ENCODE measurements at regions not wholly inside any gene's neighbourhood (a gene's known extent, or its start where the extent isn't known, plus 50 kb on each side); places are given as distances from the start of the nearest gene placed in this dataset.

DNA sequence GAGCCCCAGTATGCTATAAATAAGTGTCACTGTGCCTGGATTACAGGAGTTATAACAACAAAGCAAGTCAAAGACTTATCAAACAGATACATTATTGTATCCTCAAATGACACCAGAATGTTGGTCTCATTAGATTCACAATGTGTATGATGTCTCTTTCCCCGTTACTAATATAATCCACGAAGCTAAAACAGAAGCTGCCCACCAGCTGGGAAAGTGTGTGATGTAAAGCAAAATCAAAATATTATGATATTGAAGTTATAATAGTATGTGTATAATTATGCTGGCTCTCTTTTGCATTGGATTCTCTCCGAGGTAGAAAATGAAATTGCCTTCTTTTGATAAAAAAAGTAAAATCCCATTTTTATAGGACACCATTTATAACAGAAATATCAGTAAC is 127.3 kb upstream of the MAN2A1 start:
- TF ChIP-seq CTCF (conservative IDR thresholded peaks at IDR 0.05; ENCODE audit: low read depth, low read length) (no peak), EZH2 (IDR thresholded peaks at IDR 0.05; ENCODE audit: borderline replicate concordance, low read depth, low read length, poor library complexity, severe bottlenecking) (no peak)
